Brain microvascular endothelial cell (primary cell): ENCODE measurements at regions not wholly inside any gene's neighbourhood (a gene's known extent, or its start where the extent isn't known, plus 50 kb on each side); places are given as distances from the start of the nearest gene placed in this dataset.
"Not testable (repeated sequence)": the region's sequence is repeated elsewhere in the genome, so short reads cannot be mapped to it uniquely, and the experiment has no call there.

Source experiments
- DNase-seq: peaks from one replicate; pipeline ENCODE4 v3.0.0-alpha.2; 2020
- H3K27ac ChIP-seq: fragments of 250-450 bp; sonication (Bioruptor Pico); 2 replicates; pipeline ENCODE4 v1.5.1; 2020; ENCODE audit warnings: mild to moderate bottlenecking, moderate library complexity
- H3K27me3 ChIP-seq: fragments of 250-450 bp; sonication (Bioruptor Pico); replicated peaks from 2 replicates; pipeline ENCODE4 v1.5.1; 2020; ENCODE audit warnings: mild to moderate bottlenecking
- H3K36me3 ChIP-seq: fragments of 250-450 bp; sonication (Bioruptor Pico); replicated peaks from 2 replicates; pipeline ENCODE4 v1.5.1; 2020; ENCODE audit warnings: mild to moderate bottlenecking
- H3K4me3 ChIP-seq: 2 replicates; pipeline ENCODE4 v1.5.1; 2011; ENCODE audit warnings: low read depth, mild to moderate bottlenecking, control low read depth, low read length, moderate library complexity
- in situ Hi-C: cut with HindIII; loops from 2 replicates; pipeline ENCODE4 v1.10.0; 2017; ENCODE audit warnings: low sequenced_read_pairs, low pct_ligation_motif_present
- TF ChIP-seq, protein P1 (sequence below): IDR thresholded peaks from 2 replicates; pipeline ENCODE4 v1.5.1; 2011; ENCODE audit warnings: low read depth, mild to moderate bottlenecking, moderate library complexity, low read length, control low read depth, inconsistent platforms; ENCODE audit errors: missing control alignments

DNA sequence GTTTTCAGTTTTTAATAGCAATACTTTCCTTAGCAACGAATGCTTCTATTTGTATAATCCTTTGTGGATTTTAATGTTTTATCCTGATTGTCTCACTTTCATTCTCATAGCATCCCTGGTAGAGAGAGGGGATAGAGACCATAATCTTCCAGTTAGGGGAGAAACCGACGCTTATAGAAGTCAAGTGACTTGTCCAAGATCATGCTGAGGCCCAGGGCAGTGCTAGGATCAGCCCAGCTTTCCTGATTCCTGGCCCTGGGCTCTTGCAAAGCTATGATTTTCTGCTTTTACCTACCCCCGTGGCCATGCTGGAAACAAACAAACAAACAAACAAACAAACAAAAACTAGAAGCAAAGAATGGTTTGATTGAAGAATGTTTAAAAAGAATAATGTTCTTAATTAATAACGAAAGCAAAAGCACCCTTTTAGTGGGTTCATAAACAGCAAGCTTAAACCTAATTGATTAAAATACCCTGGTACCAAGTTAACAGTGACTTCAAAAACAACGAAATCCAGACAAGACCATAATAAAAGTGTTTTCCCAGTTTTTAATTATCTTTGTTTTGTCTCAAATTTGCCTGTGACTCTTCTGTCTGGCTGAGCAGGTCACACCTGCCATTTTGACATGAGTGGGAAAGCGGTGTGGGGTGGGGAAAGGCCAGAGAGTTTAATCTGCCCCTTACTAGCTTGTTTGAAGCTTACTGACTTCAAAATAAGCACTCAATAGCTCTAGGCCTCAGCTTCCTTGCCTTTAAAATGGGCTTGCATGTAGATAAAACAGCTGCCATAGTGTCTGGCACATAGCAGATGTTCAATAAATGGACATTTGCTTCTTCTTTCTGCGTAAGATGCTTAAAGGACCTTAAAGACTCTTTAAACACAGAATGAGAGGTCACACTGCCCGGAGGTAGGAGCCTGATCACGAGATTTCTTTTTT lies 116.6 kb upstream of the MYCN start:
- H3K27ac ChIP-seq: no peak overlapping the region
- no peak overlapping the region for H3K4me3 ChIP-seq
- no peaks in the 10 kb centered on the region for H3K36me3 ChIP-seq
- DNase-seq: no peak
- in situ Hi-C loops: no loop called here
- no peaks in the 10 kb centered on the region for H3K27me3 ChIP-seq
- TF ChIP-seq, protein P1, sequence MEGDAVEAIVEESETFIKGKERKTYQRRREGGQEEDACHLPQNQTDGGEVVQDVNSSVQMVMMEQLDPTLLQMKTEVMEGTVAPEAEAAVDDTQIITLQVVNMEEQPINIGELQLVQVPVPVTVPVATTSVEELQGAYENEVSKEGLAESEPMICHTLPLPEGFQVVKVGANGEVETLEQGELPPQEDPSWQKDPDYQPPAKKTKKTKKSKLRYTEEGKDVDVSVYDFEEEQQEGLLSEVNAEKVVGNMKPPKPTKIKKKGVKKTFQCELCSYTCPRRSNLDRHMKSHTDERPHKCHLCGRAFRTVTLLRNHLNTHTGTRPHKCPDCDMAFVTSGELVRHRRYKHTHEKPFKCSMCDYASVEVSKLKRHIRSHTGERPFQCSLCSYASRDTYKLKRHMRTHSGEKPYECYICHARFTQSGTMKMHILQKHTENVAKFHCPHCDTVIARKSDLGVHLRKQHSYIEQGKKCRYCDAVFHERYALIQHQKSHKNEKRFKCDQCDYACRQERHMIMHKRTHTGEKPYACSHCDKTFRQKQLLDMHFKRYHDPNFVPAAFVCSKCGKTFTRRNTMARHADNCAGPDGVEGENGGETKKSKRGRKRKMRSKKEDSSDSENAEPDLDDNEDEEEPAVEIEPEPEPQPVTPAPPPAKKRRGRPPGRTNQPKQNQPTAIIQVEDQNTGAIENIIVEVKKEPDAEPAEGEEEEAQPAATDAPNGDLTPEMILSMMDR: no peak

DNA sequence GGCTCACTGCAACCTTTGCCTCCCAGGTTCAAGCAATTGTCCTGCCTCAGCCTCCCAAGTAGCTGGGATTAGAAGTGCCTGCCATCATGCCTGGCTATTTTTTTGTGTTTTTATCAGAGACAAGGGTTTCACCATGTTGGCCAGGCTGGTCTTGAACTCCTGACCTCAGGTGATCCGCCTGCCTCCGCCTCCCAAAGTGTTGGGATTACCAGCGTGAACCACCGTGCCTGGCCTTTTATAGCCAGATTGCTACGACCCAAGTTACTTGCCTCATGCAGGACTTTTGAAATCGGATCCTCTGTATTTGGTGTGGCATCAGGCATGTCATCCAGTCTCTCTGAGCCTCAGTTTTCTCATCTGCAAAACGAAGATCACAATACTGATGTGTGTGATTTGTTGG lies 115.9 kb upstream of the MYCN start:
- H3K27ac ChIP-seq, H3K36me3 ChIP-seq, in situ Hi-C loops, DNase-seq, H3K27me3 ChIP-seq, H3K4me3 ChIP-seq: not testable (repeated sequence)

DNA sequence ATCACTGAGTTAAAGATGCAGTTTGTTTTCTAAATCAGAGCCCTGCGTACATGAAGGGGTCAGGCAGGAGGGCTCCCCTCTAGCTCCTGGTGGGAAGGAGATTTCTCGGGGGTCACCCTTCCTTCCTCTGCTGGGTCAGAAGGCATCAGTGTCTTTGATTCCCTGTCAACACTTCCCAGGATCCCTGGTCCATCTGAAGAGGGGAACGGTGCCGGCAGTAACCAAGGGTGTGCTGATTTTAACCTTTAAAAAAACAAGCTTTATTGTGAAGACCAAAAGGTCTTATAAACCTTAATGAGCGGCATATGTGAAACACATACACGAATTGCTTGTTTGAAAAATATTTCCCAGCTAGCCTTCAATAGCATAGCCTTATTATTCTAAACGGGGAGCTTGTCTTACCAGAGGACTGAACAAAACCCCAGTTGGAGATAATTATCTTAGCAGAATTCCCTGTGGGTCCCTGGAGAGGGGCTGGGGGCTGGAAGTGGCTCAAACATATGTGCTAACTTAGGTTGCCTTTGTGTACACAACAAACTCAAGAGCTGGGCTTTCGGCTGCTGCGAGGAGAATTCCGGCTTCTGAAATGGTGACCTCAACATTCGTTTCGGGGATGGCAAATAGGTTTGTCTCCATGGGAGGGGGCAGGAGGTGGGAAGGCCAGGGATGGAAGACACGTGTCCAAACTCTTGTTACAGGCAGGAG lies 114.9 kb upstream of the MYCN start:
- Histone ChIP-seq H3K27me3 (no peaks in the 10 kb centered on the region), H3K4me3 (no peak overlapping the region), H3K36me3 (no peaks in the 10 kb centered on the region), H3K27ac (no peak overlapping the region)
- TF ChIP-seq, protein P1: no peak
- no peak for DNase-seq
- in situ Hi-C loops: no loop called here

DNA sequence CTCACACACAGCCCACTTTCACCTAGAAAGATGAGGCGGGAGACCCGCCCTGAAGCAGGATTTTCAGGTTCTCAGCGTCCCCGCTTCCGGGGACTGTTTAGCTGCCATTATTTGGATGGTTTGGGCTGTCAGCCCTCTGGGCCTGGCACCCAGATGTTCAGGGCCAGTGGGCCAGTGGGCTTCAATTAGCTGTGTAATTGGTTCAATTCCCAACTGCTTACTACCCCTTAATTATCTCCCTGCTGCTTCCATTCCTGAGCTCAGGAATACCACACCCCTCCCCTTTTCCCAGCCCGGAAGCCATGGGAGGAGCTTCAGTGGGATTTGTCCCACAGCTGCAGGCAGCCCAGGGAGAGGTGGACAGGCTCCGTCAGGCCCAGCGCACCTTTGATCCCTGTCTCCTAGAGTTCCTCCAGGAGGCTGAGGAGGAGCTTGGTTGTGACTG lies 114.1 kb upstream of the MYCN start:
- DNase-seq: no peak
- Histone ChIP-seq H3K27me3 (no peaks in the 10 kb centered on the region), H3K36me3 (no peaks in the 10 kb centered on the region), H3K4me3 (no peak overlapping the region), H3K27ac (no peak overlapping the region)
- TF ChIP-seq, protein P1: no peak
- in situ Hi-C loops: no loop called here

DNA sequence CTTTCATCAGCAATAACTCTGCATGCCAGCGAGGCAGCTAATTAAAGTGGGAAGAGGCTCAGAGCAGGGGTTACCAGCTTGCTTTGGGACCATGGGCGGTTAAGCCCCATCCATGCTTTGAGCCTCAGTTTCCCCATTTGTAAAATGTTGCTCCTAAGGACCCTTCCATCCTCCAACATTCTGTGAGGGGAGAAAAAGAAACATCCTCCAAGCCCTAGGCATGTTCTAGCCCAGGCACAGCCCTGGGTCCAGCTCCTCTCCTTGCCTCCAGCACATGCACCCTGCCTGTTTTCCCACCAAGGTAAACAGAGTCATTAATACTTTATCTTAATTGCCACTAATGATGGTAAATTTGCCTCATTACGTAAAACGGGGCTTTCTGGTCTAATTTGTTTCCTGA lies 113.3 kb upstream of the MYCN start:
- in situ Hi-C loops: no loop called here
- TF ChIP-seq, protein P1: no peak
- DNase-seq: no peak
- H3K36me3 ChIP-seq: no peaks in the 10 kb centered on the region
- H3K4me3 ChIP-seq: no peak overlapping the region
- no peak overlapping the region for H3K27ac ChIP-seq
- no peaks in the 10 kb centered on the region for H3K27me3 ChIP-seq

DNA sequence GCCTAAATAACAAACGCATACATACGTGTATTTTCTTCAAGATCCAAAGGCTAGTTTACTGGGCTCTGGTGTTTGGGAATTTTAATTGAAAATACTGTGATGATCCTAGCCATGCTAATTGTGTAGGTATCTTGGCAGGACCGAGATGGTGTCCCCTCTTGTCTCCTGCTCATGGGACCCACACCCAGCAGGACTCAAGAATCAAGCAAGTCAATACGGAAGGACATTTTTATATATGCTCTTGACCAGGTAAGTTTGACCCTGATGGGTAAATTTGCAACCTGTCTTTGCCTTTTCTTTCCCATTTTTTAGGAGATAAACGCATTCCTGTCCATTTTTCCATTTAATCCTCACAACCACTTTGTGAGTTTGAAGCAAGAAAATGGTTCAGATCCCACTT lies 111.8 kb upstream of the MYCN start:
- TF ChIP-seq, protein P1: no peak
- Histone ChIP-seq H3K27ac (no peak overlapping the region), H3K36me3 (no peaks in the 10 kb centered on the region), H3K4me3 (no peak overlapping the region), H3K27me3 (no peaks in the 10 kb centered on the region)
- in situ Hi-C loops: no loop called here
- no peak for DNase-seq
